ENCODE measurements at regions not wholly inside any gene's neighbourhood (a gene's known extent, or its start where the extent isn't known, plus 50 kb on each side); places are given as distances from the start of the nearest gene placed in this dataset.

DNA sequence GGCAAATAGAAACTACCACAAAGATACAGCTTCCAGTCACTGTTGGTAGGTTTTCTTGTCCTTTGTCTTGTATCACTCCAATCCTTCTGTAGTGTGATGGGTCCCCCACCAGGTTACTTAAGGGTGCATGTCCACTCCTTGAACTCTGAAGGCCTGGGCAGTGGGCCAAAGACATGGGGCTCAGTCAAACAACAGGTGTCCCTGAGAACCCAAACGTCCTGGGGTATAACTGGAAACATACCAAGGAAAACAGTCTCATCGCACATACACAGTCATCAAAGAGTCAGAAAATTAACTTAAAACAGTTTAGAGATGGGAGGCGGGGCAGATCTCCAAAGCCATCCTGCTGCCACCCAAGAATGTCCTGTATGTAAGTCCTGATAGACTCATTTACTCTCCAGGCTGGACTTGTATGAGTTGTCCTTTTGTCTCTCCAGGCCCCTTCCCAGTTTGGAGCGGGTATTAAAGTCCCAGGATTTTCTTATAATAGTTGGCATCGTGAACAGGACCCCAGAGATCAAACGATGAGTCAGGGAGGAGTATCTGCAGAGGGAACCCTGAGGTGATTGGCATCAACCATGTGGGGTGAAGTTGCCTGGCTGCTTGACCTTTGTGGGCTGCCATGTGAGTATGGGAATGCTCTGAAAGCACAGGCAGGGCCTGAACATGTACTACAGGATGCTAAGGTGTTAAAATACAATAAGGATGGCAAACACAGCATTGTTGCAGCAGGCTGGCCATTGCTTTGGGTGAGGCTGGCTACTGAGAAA, 613.2 kb upstream of the KLF12 start:
- dilution Hi-C loops (cut with MboI; ENCODE audit: extremely low pct_ligation_motif_present, low sequenced_read_pairs), result no loop called here
- Histone ChIP-seq H3K27me3 (ENCODE audit: control insufficient read depth, extremely low read depth, insufficient read depth, low read length) (no peaks in the 10 kb centered on the region), H3K4me3 (ENCODE audit: control insufficient read depth in 2 of 3, extremely low read depth in 1 of 3, insufficient read depth in 2 of 3, low read depth in 1 of 3, low read length in 3 of 3) (no peak overlapping the region), H2AFZ (ENCODE audit: control insufficient read depth, low read length) (no peak overlapping the region), H3K79me2 (ENCODE audit: control insufficient read depth, insufficient read depth, low read length) (no peaks in the 10 kb centered on the region), H3K9me1 (ENCODE audit: control insufficient read depth, extremely low read depth, insufficient read depth, low read length) (no peaks in the 10 kb centered on the region), H3K9ac (ENCODE audit: control insufficient read depth, extremely low read depth, insufficient read depth, low read length) (no peak overlapping the region), H3K36me3 (ENCODE audit: control insufficient read depth in 2 of 2, extremely low read depth in 1 of 2, insufficient read depth in 2 of 2, low read length in 2 of 2) (no peaks in the 10 kb centered on the region), H4K20me1 (ENCODE audit: control insufficient read depth, extremely low read depth, insufficient read depth, low read length) (no peaks in the 10 kb centered on the region), H3K9me3 (ENCODE audit: control insufficient read depth, low read depth, low read length) (no peaks in the 10 kb centered on the region), H3K4me1 (ENCODE audit: control insufficient read depth, extremely low read depth, insufficient read depth, low read length) (no peaks in the 10 kb centered on the region), H3K4me2 (ENCODE audit: control insufficient read depth, extremely low read depth, insufficient read depth, low read depth, low read length) (no peak overlapping the region), H3K27ac (ENCODE audit: control insufficient read depth, insufficient read depth, low read length) (no peak overlapping the region)
- TF ChIP-seq, protein P1, sequence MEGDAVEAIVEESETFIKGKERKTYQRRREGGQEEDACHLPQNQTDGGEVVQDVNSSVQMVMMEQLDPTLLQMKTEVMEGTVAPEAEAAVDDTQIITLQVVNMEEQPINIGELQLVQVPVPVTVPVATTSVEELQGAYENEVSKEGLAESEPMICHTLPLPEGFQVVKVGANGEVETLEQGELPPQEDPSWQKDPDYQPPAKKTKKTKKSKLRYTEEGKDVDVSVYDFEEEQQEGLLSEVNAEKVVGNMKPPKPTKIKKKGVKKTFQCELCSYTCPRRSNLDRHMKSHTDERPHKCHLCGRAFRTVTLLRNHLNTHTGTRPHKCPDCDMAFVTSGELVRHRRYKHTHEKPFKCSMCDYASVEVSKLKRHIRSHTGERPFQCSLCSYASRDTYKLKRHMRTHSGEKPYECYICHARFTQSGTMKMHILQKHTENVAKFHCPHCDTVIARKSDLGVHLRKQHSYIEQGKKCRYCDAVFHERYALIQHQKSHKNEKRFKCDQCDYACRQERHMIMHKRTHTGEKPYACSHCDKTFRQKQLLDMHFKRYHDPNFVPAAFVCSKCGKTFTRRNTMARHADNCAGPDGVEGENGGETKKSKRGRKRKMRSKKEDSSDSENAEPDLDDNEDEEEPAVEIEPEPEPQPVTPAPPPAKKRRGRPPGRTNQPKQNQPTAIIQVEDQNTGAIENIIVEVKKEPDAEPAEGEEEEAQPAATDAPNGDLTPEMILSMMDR (optimal IDR thresholded peaks at IDR 0.05 in 1 of 3, IDR thresholded peaks at IDR 0.05 in 1 of 3, conservative IDR thresholded peaks at IDR 0.05 in 1 of 3; ENCODE audit: extremely low read depth in 1 of 3, insufficient read depth in 2 of 3, low read length in 3 of 3), result no peak
- TF ChIP-seq EZH2 (IDR thresholded peaks at IDR 0.05; ENCODE audit: low read length), result no peak
- DNase-seq (ENCODE audit: low read depth, low spot score), result no peak
- no peak for FAIRE-seq

DNA sequence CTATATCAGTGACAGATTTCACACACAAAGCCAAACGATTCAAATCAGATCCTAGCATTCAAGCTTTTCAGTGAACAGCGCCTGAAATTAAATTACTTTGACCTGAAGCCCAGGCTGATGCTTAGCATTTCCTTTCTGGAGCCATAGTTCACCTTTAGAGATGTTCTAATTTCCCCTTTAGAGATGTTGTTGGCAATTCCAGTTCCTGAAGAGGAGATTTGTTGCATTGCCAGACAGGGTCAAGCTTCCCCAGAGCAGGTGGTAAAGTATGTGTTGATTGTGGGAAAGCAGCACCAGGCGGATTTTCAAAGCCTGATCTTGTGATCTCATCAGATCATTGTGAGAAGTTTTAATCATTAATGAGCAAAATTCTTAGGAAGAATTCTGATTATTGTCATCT, 609.8 kb upstream of the KLF12 start:
- Histone ChIP-seq H3K36me3 (ENCODE audit: control insufficient read depth in 2 of 2, extremely low read depth in 1 of 2, insufficient read depth in 2 of 2, low read length in 2 of 2) (no peaks in the 10 kb centered on the region), H2AFZ (ENCODE audit: control insufficient read depth, low read length) (no peak overlapping the region), H3K9me1 (ENCODE audit: control insufficient read depth, extremely low read depth, insufficient read depth, low read length) (no peaks in the 10 kb centered on the region), H3K9me3 (ENCODE audit: control insufficient read depth, low read depth, low read length) (no peaks in the 10 kb centered on the region), H3K4me3 (ENCODE audit: control insufficient read depth in 2 of 3, extremely low read depth in 1 of 3, insufficient read depth in 2 of 3, low read depth in 1 of 3, low read length in 3 of 3) (no peak overlapping the region), H3K27me3 (ENCODE audit: control insufficient read depth, extremely low read depth, insufficient read depth, low read length) (no peaks in the 10 kb centered on the region), H3K9ac (ENCODE audit: control insufficient read depth, extremely low read depth, insufficient read depth, low read length) (no peak overlapping the region), H3K27ac (ENCODE audit: control insufficient read depth, insufficient read depth, low read length) (no peak overlapping the region), H3K4me1 (ENCODE audit: control insufficient read depth, extremely low read depth, insufficient read depth, low read length) (no peaks in the 10 kb centered on the region), H4K20me1 (ENCODE audit: control insufficient read depth, extremely low read depth, insufficient read depth, low read length) (no peaks in the 10 kb centered on the region), H3K4me2 (ENCODE audit: control insufficient read depth, extremely low read depth, insufficient read depth, low read depth, low read length) (no peak overlapping the region), H3K79me2 (ENCODE audit: control insufficient read depth, insufficient read depth, low read length) (no peaks in the 10 kb centered on the region)
- dilution Hi-C loops (cut with MboI; ENCODE audit: extremely low pct_ligation_motif_present, low sequenced_read_pairs), result no loop called here
- TF ChIP-seq, protein P1 (optimal IDR thresholded peaks at IDR 0.05 in 1 of 3, IDR thresholded peaks at IDR 0.05 in 1 of 3, conservative IDR thresholded peaks at IDR 0.05 in 1 of 3; ENCODE audit: extremely low read depth in 1 of 3, insufficient read depth in 2 of 3, low read length in 3 of 3), result no peak
- TF ChIP-seq EZH2 (IDR thresholded peaks at IDR 0.05; ENCODE audit: low read length), result no peak
- FAIRE-seq (no peak), DNase-seq (ENCODE audit: low read depth, low spot score) (no peak)
